K562 (cell line): ENCODE measurements at regions not wholly inside any gene's neighbourhood (a gene's known extent, or its start where the extent isn't known, plus 50 kb on each side); places are given as distances from the start of the nearest gene placed in this dataset.

Experiments
- ATAC-seq: fragments of 200-7000 bp; cut with Tn5 transposase; 3 replicates; pipeline ENCODE4 v1.9.1; 2020; ENCODE audit warnings: moderate library complexity
- BruUV-seq: library from RNA; stranded (reverse); fragments of 400-500 nt; replicated peaks from 2 replicates; lab custom pipeline; 2021; lab: Mats Ljungman, UMichigan
- CTCF ChIA-PET: fragments of 300-600 bp; formaldehyde crosslinking; extraction: SDS; loops from one replicate; lab custom pipeline; 2021; ENCODE audit warnings: low intra/inter-chr PET ratio; lab: Yijun Ruan, JAX
- POLR2A ChIA-PET: fragments of 300-600, 350-650 bp; sonication (Branson Sonifier 250); formaldehyde crosslinking; extraction: SDS; loops from one replicate; lab custom pipeline; 2021; ENCODE audit warnings: antibody characterized with exemption, inconsistent platforms; lab: Yijun Ruan, JAX
- DNase-seq, 4 experiments: peaks; one replicate each; pipeline versions ENCODE4 v3.0.0 to v3.0.0-alpha.2; 2011 to 2018; ENCODE audit warnings: low spot score in 3 of 4, mixed read lengths in 3 of 4; ENCODE audit errors: extremely low read depth in 1 of 4
- FAIRE-seq: peaks from 2 replicates; lab custom pipeline; 2011; peaks lifted over from hg19 to GRCh38; lab: Jason Lieb, UNC
- H2AFZ ChIP-seq: 2 replicates; pipeline ENCODE4 v1.6.0; 2011; ENCODE audit warnings: low read depth, low read length, control low read depth, inconsistent platforms
- H3K27ac ChIP-seq: fragments of 200-600 bp; 3 replicates; pipeline ENCODE4 v1.8.0; 2011; ENCODE audit warnings: low read depth, mild to moderate bottlenecking, control low read depth, inconsistent platforms, low read length, moderate library complexity, mixed read lengths; ENCODE audit errors: extremely low read depth
- H3K27me3 ChIP-seq, 2 experiments: fragments of 300-600 bp in 1 of 2; 2 replicates in 1 of 2; 3 replicates in 1 of 2; pipeline versions ENCODE4 v1.6.0 to v1.8.0; 2011; ENCODE audit warnings: inconsistent platforms in 2 of 2, low read length in 2 of 2, mild to moderate bottlenecking in 1 of 2, mixed read lengths in 1 of 2, moderate library complexity in 1 of 2; ENCODE audit not compliant: control insufficient read depth in 2 of 2, insufficient read depth in 2 of 2
- H3K36me3 ChIP-seq: fragments of 300-600 bp; 3 replicates; pipeline ENCODE4 v1.8.0; 2011; ENCODE audit warnings: mild to moderate bottlenecking, low read length, inconsistent platforms; ENCODE audit not compliant: control insufficient read depth, insufficient read depth
- H3K4me1 ChIP-seq, 2 experiments: fragments of 200-600 bp in 1 of 2; replicated peaks in 1 of 2; 2 replicates in 1 of 2; 3 replicates in 1 of 2; pipeline versions ENCODE4 v1.5.1 to v1.8.0; 2011; ENCODE audit warnings: inconsistent platforms in 2 of 2, low read length in 2 of 2, mild to moderate bottlenecking in 1 of 2, mixed read lengths in 1 of 2, moderate library complexity in 1 of 2; ENCODE audit not compliant: control insufficient read depth in 2 of 2, insufficient read depth in 2 of 2
- H3K4me2 ChIP-seq: 2 replicates; pipeline ENCODE4 v1.6.1; 2011; ENCODE audit warnings: low read length, control low read depth, inconsistent platforms, mixed read lengths; ENCODE audit not compliant: insufficient read depth
- H3K4me3 ChIP-seq: fragments of 200-600 bp; sonication (generic), shearing (Covaris generic); 2 replicates; pipeline ENCODE4 v1.5.1; 2016; ENCODE audit warnings: control low read depth, inconsistent platforms
- H3K79me2 ChIP-seq: fragments of 200-600 bp; 3 replicates; pipeline ENCODE4 v1.8.0; 2011; ENCODE audit warnings: low read length, inconsistent platforms; ENCODE audit not compliant: control insufficient read depth, insufficient read depth
- H3K9ac ChIP-seq, 2 experiments: 2 replicates each; pipeline versions ENCODE4 v1.6.0 to v1.6.1; 2011; ENCODE audit warnings: low read depth in 2 of 2, low read length in 2 of 2, control low read depth in 1 of 2, inconsistent platforms in 1 of 2, mild to moderate bottlenecking in 1 of 2, mixed read lengths in 1 of 2; ENCODE audit not compliant: insufficient read depth in 1 of 2
- H3K9me1 ChIP-seq: one replicate; pipeline ENCODE4 v1.6.0; 2011; ENCODE audit warnings: inconsistent platforms, mild to moderate bottlenecking, low read length, moderate library complexity; ENCODE audit not compliant: control insufficient read depth, insufficient read depth
- H3K9me3 ChIP-seq: replicated peaks from 2 replicates; pipeline ENCODE4 v1.5.1; 2011; ENCODE audit warnings: low read depth, low read length, inconsistent platforms; ENCODE audit not compliant: control insufficient read depth, insufficient read depth
- H4K20me1 ChIP-seq: replicated peaks from 2 replicates; pipeline ENCODE4 v1.6.1; 2011; ENCODE audit warnings: low read length, inconsistent platforms, mixed read lengths; ENCODE audit not compliant: control insufficient read depth, insufficient read depth
- BRF1 ChIP-seq: IDR thresholded peaks from 3 replicates; pipeline ENCODE4 v1.6.1; 2011; ENCODE audit warnings: borderline replicate concordance, mild to moderate bottlenecking; ENCODE audit not compliant: insufficient read length; ENCODE audit errors: extremely low read depth
- ESRRB ChIP-seq: fragments of 250-450 bp; sonication (Bioruptor Pico); IDR thresholded peaks from 2 replicates; pipeline ENCODE4 v1.5.0; 2020; ENCODE audit warnings: mild to moderate bottlenecking, moderate library complexity, borderline replicate concordance
- MED1 ChIP-seq: sonication (generic); formaldehyde crosslinking; IDR thresholded peaks from 2 replicates; pipeline ENCODE4 v1.8.1; 2023; ENCODE audit warnings: missing genetic modification reagents, borderline replicate concordance
- MYBL2 ChIP-seq, 2 experiments: fragments of 450-650 bp in 1 of 2; sonication (generic) in 1 of 2; formaldehyde crosslinking in 1 of 2; IDR thresholded peaks; 2 replicates each; pipeline versions ENCODE4 v1.6.1 to v1.8.1; 2017 to 2022; ENCODE audit warnings: borderline replicate concordance in 1 of 2, inconsistent platforms in 1 of 2, low read depth in 1 of 2, mild to moderate bottlenecking in 1 of 2, missing genetic modification reagents in 1 of 2, moderate library complexity in 1 of 2
- RAD21 ChIP-seq, 2 experiments: fragments of 250-450 bp in 1 of 2; fragments of 450-650 bp in 1 of 2; sonication (Bioruptor Pico) in 1 of 2; formaldehyde crosslinking in 1 of 2; IDR thresholded peaks in 1 of 2; conservative IDR thresholded peaks in 1 of 2; 2 replicates each; pipeline versions ENCODE4 v1.4.0 to v1.8.0; 2020 to 2022; ENCODE audit warnings: mild to moderate bottlenecking in 2 of 2, moderate library complexity in 1 of 2
- TCFL5 ChIP-seq: fragments of 250-450 bp; sonication (Bioruptor Pico); conservative IDR thresholded peaks from 2 replicates; pipeline ENCODE4 v1.6.1; 2021; ENCODE audit warnings: mild to moderate bottlenecking, moderate library complexity, matching md5 sums
- USF1 ChIP-seq: sonication (generic); formaldehyde crosslinking; IDR thresholded peaks from 2 replicates; pipeline ENCODE4 v1.9.0; 2022; ENCODE audit warnings: mild to moderate bottlenecking, missing genetic modification reagents
- ZC3H11A ChIP-seq: IDR thresholded peaks from 2 replicates; pipeline ENCODE4 v1.6.1; 2012; ENCODE audit warnings: low read depth, low read length, improper control_type of control experiment
- ZNF143 ChIP-seq: sonication (generic); formaldehyde crosslinking; IDR thresholded peaks from 2 replicates; pipeline ENCODE4 v1.9.0; 2022; ENCODE audit warnings: mild to moderate bottlenecking, missing genetic modification reagents
- ZNF174 ChIP-seq: fragments of 250-450 bp; sonication (Bioruptor Pico); IDR thresholded peaks from 2 replicates; pipeline ENCODE4 v1.4.0; 2020; ENCODE audit warnings: mild to moderate bottlenecking
- WGBS: fragments of 100-300 bp; shearing (Covaris generic); methylation state at CpG from one replicate; pipeline ENCODE4 v1.1.6; 2016; ENCODE audit warnings: low coverage, mixed read lengths; ENCODE audit not compliant: insufficient coverage; ENCODE audit errors: missing lambda C conversion rate; 5-methylcytosine and 5-hydroxymethylcytosine counted together
- in situ Hi-C: fragments of 300-500 bp; cut with MboI; formaldehyde crosslinking; loops from 4 replicates; pipeline ENCODE4 v1.15.0; 2018; ENCODE audit warnings: inconsistent platforms, mixed read lengths
- intact Hi-C: fragments of 100-400 bp; cut with micrococcal nuclease; formaldehyde crosslinking; loops from 2 replicates; pipeline ENCODE4 v1.14.2; 2022
- TF ChIP-seq, protein P1 (sequence below): sonication (generic); formaldehyde crosslinking; IDR thresholded peaks from 2 replicates; pipeline ENCODE4 v1.8.0; 2022; ENCODE audit warnings: mild to moderate bottlenecking, low read depth, missing genetic modification reagents
- TF ChIP-seq, protein P2 (sequence below): fragments of 250-450 bp; sonication (Bioruptor Pico); IDR thresholded peaks from 2 replicates; pipeline ENCODE4 v1.5.0; 2021; ENCODE audit warnings: mild to moderate bottlenecking, borderline replicate concordance
- TF ChIP-seq, protein P3 (sequence below): fragments of 250-450 bp; sonication (Bioruptor Pico); IDR thresholded peaks from 2 replicates; pipeline ENCODE4 v1.5.1; 2021; ENCODE audit warnings: mild to moderate bottlenecking

DNA sequence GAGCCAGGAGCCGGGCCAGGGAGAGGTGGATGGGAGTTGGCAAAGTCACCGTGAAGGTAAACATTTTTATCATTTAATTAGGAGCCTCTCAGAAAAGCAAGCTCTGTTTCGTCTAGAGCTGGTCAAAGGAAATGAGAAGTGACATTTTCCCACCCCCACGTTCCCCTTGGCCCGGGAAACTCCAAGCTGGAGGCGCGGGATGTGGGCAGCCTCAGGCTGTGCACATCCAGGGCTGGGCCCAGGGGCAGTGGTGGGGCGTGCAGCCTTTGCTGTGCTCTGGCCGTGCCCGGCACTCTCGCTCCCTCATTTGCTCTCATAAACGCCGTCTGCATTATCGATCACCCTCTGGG is 135.6 kb upstream of the RET start:
- H4K20me1 ChIP-seq = no peaks in the 10 kb centered on the region
- intact Hi-C loops (no loop called here), in situ Hi-C loops (no loop called here)
- ATAC-seq = no peak
- H2AFZ ChIP-seq = no peak overlapping the region
- H3K4me3 ChIP-seq = no peak overlapping the region
- no peaks in the 10 kb centered on the region for H3K9me1 ChIP-seq
- H3K9me3 ChIP-seq = no peaks in the 10 kb centered on the region
- H3K9ac ChIP-seq = no peak overlapping the region
- ChIA-PET POLR2A (no interaction called here), CTCF (no interaction called here)
- peaks cover 0 to 45% of the 10 kb centered on the region in 2 experiments; a peak in 2 of 5 replicates for H3K27me3 ChIP-seq
- no peaks in the 10 kb centered on the region for H3K36me3 ChIP-seq
- H3K79me2 ChIP-seq = no peaks in the 10 kb centered on the region
- under 1% methylated on average over 14 of the region's 14 CpGs for WGBS
- H3K4me1 ChIP-seq = no peaks in the 10 kb centered on the region
- FAIRE-seq = no peak
- no TSS peak for BruUV-seq
- H3K27ac ChIP-seq = no peak overlapping the region
- no peak overlapping the region for H3K4me2 ChIP-seq
- no peak for DNase-seq
- TF ChIP-seq ESRRB (CRISPR knock-in tag) (no peak), TCFL5 (CRISPR knock-in tag) (no peak), BRF1 (no peak), ZNF143 (CRISPR knock-in tag) (no peak), MYBL2 (IDR thresholded peaks at IDR 0.05; ENCODE audit: low read depth) (no peak), MYBL2 (CRISPR knock-in tag; IDR thresholded peaks at IDR 0.05; ENCODE audit: borderline replicate concordance) (no peak), ZC3H11A (no peak), USF1 (CRISPR knock-in tag) (no peak), ZNF174 (CRISPR knock-in tag) (no peak), MED1 (CRISPR knock-in tag) (no peak), RAD21 (CRISPR knock-in tag; conservative IDR thresholded peaks at IDR 0.05 in 1 of 2, IDR thresholded peaks at IDR 0.05 in 1 of 2) (no peak)
- TF ChIP-seq, protein P1, sequence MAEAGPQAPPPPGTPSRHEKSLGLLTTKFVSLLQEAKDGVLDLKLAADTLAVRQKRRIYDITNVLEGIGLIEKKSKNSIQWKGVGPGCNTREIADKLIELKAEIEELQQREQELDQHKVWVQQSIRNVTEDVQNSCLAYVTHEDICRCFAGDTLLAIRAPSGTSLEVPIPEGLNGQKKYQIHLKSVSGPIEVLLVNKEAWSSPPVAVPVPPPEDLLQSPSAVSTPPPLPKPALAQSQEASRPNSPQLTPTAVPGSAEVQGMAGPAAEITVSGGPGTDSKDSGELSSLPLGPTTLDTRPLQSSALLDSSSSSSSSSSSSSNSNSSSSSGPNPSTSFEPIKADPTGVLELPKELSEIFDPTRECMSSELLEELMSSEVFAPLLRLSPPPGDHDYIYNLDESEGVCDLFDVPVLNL = no peak
- TF ChIP-seq, protein P2, sequence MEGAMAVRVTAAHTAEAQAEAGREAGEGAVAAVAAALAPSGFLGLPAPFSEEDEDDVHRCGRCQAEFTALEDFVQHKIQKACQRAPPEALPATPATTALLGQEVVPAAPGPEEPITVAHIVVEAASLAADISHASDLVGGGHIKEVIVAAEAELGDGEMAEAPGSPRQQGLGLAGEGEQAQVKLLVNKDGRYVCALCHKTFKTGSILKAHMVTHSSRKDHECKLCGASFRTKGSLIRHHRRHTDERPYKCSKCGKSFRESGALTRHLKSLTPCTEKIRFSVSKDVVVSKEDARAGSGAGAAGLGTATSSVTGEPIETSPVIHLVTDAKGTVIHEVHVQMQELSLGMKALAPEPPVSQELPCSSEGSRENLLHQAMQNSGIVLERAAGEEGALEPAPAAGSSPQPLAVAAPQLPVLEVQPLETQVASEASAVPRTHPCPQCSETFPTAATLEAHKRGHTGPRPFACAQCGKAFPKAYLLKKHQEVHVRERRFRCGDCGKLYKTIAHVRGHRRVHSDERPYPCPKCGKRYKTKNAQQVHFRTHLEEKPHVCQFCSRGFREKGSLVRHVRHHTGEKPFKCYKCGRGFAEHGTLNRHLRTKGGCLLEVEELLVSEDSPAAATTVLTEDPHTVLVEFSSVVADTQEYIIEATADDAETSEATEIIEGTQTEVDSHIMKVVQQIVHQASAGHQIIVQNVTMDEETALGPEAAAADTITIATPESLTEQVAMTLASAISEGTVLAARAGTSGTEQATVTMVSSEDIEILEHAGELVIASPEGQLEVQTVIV = no peak
- TF ChIP-seq, protein P3, sequence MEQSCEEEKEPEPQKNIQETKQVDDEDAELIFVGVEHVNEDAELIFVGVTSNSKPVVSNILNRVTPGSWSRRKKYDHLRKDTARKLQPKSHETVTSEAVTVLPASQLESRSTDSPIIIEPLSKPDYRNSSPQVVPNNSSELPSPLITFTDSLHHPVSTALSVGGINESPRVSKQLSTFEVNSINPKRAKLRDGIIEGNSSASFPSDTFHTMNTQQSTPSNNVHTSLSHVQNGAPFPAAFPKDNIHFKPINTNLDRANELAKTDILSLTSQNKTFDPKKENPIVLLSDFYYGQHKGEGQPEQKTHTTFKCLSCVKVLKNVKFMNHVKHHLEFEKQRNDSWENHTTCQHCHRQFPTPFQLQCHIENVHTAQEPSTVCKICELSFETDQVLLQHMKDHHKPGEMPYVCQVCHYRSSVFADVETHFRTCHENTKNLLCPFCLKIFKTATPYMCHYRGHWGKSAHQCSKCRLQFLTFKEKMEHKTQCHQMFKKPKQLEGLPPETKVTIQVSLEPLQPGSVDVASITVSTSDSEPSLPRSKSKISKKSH (CRISPR knock-in tag) = no peak
